GM12878 (cell line): ENCODE measurements at regions not wholly inside any gene's neighbourhood (a gene's known extent, or its start where the extent isn't known, plus 50 kb on each side); places are given as distances from the start of the nearest gene placed in this dataset.

Experiments
- E2F4 ChIP-seq: IDR thresholded peaks from 2 replicates; pipeline ENCODE4 v1.6.1; 2012; ENCODE audit warnings: low read depth, low read length, improper control_type of control experiment
- E4F1 ChIP-seq: fragments of 450-650 bp; IDR thresholded peaks from 2 replicates; pipeline ENCODE4 v1.6.1; 2018; ENCODE audit warnings: borderline replicate concordance, mild to moderate bottlenecking; ENCODE audit not compliant: partially characterized antibody
- ELK1 ChIP-seq: IDR thresholded peaks from 2 replicates; pipeline ENCODE4 v1.6.1; 2012; ENCODE audit warnings: low read depth, low read length, improper control_type of control experiment
- HDGF ChIP-seq: fragments of 450-650 bp; IDR thresholded peaks from 2 replicates; pipeline ENCODE4 v1.6.1; 2016; ENCODE audit warnings: antibody characterized with exemption
- IKZF1 ChIP-seq: fragments of 450-650 bp; conservative IDR thresholded peaks from 2 replicates; pipeline ENCODE4 v1.6.1; 2017; ENCODE audit warnings: antibody characterized with exemption, mild to moderate bottlenecking
- IRF4 ChIP-seq: IDR thresholded peaks from 2 replicates; pipeline ENCODE4 v1.6.1; 2011; ENCODE audit warnings: low read depth, low read length
- KLF5 ChIP-seq: fragments of 450-650 bp; IDR thresholded peaks from 2 replicates; pipeline ENCODE4 v1.6.1; 2014; ENCODE audit warnings: mild to moderate bottlenecking; ENCODE audit not compliant: partially characterized antibody
- NFXL1 ChIP-seq: fragments of 450-650 bp; IDR thresholded peaks from 2 replicates; pipeline ENCODE4 v1.6.1; 2017; ENCODE audit warnings: antibody characterized with exemption, mild to moderate bottlenecking, borderline replicate concordance
- NFYB ChIP-seq: IDR thresholded peaks from 2 replicates; pipeline ENCODE4 v1.6.1; 2011; ENCODE audit warnings: low read depth, mild to moderate bottlenecking, low read length, improper control_type of control experiment, moderate library complexity; ENCODE audit not compliant: insufficient read depth
- POU2F2 ChIP-seq: IDR thresholded peaks from 3 replicates; pipeline ENCODE4 v1.6.1; 2011; ENCODE audit warnings: low read depth, mild to moderate bottlenecking, low read length, borderline replicate concordance
- ZNF622 ChIP-seq: fragments of 450-650 bp; IDR thresholded peaks from 2 replicates; pipeline ENCODE4 v1.6.1; 2017; ENCODE audit warnings: mild to moderate bottlenecking, inconsistent platforms

- TF ChIP-seq NFXL1 (no peak), POU2F2 (no peak), ZNF622 (no peak), IRF4 (no peak), ELK1 (no peak), NFYB (0 out of 2 replicates have a peak, but pooled peaks have one; percentile 26), E2F4 (no peak), IKZF1 (peak; percentile 31; the same call in 1 of the 2 replicates), HDGF (no peak), E4F1 (no peak), KLF5 (no peak)
These were observed 292.8 kb downstream of the CDC5L start (continued) for GRCh38 chr6:44680202-44680720.
